Spleen (tissue), 11 donors: ENCODE measurements at regions not wholly inside any gene's neighbourhood (a gene's known extent, or its start where the extent isn't known, plus 50 kb on each side); places are given as distances from the start of the nearest gene placed in this dataset.

Experiments
- DNase-seq: peaks from one replicate; pipeline ENCODE4 v3.0.0-alpha.2; 2020
- H3K27ac ChIP-seq, 8 donors: fragments of 200-600 bp; sonication (generic) in 7 of 8; 1 replicate in 4 of 8; 2 replicates in 4 of 8; pipeline versions ENCODE4 v1.5.0 to v1.8.0; 2016 to 2021; ENCODE audit warnings: inconsistent platforms in 4 of 8, mild to moderate bottlenecking in 4 of 8, moderate library complexity in 1 of 8
- H3K27me3 ChIP-seq, 7 donors: fragments of 200-600 bp; sonication (generic) in 6 of 7; replicated peaks in 1 of 7; 1 replicate in 4 of 7; 2 replicates in 3 of 7; pipeline versions ENCODE4 v1.5.0 to v1.8.0; 2016 to 2021; ENCODE audit warnings: inconsistent platforms in 3 of 7, mild to moderate bottlenecking in 1 of 7
- H3K36me3 ChIP-seq, 6 donors: fragments of 200-600 bp; sonication (generic) in 5 of 6; 1 replicate in 4 of 6; 2 replicates in 2 of 6; pipeline versions ENCODE4 v1.5.0 to v1.8.0; 2016 to 2021; ENCODE audit warnings: inconsistent platforms in 2 of 6
- H3K4me1 ChIP-seq, 6 donors: fragments of 200-600 bp; sonication (generic) in 5 of 6; 1 replicate in 3 of 6; 2 replicates in 3 of 6; pipeline versions ENCODE4 v1.5.0 to v1.8.0; 2016 to 2021; ENCODE audit warnings: inconsistent platforms in 3 of 6
- H3K4me3 ChIP-seq, 8 donors: fragments of 200-600 bp; sonication (generic) in 7 of 8; 1 replicate in 4 of 8; 2 replicates in 4 of 8; pipeline versions ENCODE4 v1.5.0 to v1.8.0; 2016 to 2021; ENCODE audit warnings: inconsistent platforms in 4 of 8, mild to moderate bottlenecking in 4 of 8, moderate library complexity in 2 of 8
- H3K9me3 ChIP-seq, 8 donors: fragments of 200-600 bp; sonication (generic) in 7 of 8; 1 replicate in 4 of 8; 2 replicates in 4 of 8; pipeline versions ENCODE4 v1.5.0 to v1.8.0; 2016 to 2021; ENCODE audit warnings: inconsistent platforms in 4 of 8
- POLR2A ChIP-seq, 3 donors: fragments of 450-650 bp; IDR thresholded peaks; one replicate each; pipeline ENCODE4 v1.5.1; 2017; ENCODE audit warnings: antibody characterized with exemption in 3 of 3, mild to moderate bottlenecking in 1 of 3
- POLR2AphosphoS5 ChIP-seq, 3 donors: sonication (generic); formaldehyde crosslinking; IDR thresholded peaks; one replicate each; pipeline ENCODE4 v1.5.1; 2017; ENCODE audit warnings: antibody characterized with exemption in 3 of 3
- WGBS, 5 donors: extraction: QIAGEN DNeasy Blood & Tissue Kit in 3 of 5; methylation state at CpG; one replicate each; pipeline versions ENCODE4 v1.1.5 to v1.1.7; 2013 to 2018; 5-methylcytosine and 5-hydroxymethylcytosine counted together
- intact Hi-C: fragments of 100-400 bp; cut with DNase I; formaldehyde crosslinking; loops from one replicate; pipeline ENCODE4 v1.15.0; 2023; ENCODE audit warnings: low total_unique reads
- TF ChIP-seq, protein P1 (sequence below), 11 experiments: fragments of 200-600 bp in 7 of 11; fragments of 450-650 bp in 4 of 11; sonication (generic) in 4 of 11; IDR thresholded peaks in 8 of 11; conservative IDR thresholded peaks in 3 of 11; 1 replicate in 7 of 11; 2 replicates in 4 of 11; pipeline versions ENCODE4 v1.4.0 to v1.8.0; 2016 to 2021; ENCODE audit warnings: antibody characterized with exemption in 11 of 11, inconsistent platforms in 4 of 11, mild to moderate bottlenecking in 1 of 11
- donor health status: healthy with polysubstance abuse.
- donor health status: DM: no; HTN: no; CAD: no; lungs with moderate emphysema.
- donor health status: DM: no; HTN: no; CAD: no.
- donor health status: Bipolar disorder and iron deficiency.
- donor health status: healthy.
- donor health status: DM: no; HTN: no; CAD: no.
- donor health status: DM: yes; HTN: yes; CAD: no.

DNA sequence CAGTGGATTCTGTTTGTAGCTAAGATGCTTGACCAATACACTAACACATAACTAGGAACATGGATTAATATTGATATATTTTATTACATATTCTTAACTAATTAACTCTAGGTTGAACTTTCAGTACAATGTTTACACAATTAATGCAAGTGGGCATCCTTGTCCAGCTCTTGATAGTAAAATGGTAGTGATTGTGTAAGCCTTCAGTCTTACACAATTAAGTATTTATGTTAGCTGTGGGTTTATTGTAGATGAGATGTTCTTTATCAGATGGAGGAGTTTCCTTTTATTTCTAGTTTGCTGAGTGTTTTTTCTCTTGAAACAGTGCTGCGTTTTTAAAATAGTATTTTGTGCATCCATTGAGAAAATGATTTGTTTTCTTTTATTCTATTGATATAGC lies 1210.8 kb downstream of the CDH12 start:
- WGBS, 5 donors = 60 to 83% (median 68%) methylated on average over 1 of the region's 1 CpG
- Histone ChIP-seq H3K9me3 (no peaks in the 10 kb centered on the region), H3K27me3 (no peaks in the 10 kb centered on the region), H3K4me3 (no peak overlapping the region), H3K4me1 (no peaks in the 10 kb centered on the region), H3K27ac (no peak overlapping the region), H3K36me3 (no peaks in the 10 kb centered on the region)
- intact Hi-C loops = no loop called here
- no peak for DNase-seq
- TF ChIP-seq POLR2AphosphoS5 (IDR thresholded peaks at IDR 0.05) (no peak), POLR2A (IDR thresholded peaks at IDR 0.05) (no peak)
- TF ChIP-seq, protein P1, sequence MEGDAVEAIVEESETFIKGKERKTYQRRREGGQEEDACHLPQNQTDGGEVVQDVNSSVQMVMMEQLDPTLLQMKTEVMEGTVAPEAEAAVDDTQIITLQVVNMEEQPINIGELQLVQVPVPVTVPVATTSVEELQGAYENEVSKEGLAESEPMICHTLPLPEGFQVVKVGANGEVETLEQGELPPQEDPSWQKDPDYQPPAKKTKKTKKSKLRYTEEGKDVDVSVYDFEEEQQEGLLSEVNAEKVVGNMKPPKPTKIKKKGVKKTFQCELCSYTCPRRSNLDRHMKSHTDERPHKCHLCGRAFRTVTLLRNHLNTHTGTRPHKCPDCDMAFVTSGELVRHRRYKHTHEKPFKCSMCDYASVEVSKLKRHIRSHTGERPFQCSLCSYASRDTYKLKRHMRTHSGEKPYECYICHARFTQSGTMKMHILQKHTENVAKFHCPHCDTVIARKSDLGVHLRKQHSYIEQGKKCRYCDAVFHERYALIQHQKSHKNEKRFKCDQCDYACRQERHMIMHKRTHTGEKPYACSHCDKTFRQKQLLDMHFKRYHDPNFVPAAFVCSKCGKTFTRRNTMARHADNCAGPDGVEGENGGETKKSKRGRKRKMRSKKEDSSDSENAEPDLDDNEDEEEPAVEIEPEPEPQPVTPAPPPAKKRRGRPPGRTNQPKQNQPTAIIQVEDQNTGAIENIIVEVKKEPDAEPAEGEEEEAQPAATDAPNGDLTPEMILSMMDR (IDR thresholded peaks at IDR 0.05 in 8 of 11, conservative IDR thresholded peaks at IDR 0.05 in 3 of 11) = no peak

DNA sequence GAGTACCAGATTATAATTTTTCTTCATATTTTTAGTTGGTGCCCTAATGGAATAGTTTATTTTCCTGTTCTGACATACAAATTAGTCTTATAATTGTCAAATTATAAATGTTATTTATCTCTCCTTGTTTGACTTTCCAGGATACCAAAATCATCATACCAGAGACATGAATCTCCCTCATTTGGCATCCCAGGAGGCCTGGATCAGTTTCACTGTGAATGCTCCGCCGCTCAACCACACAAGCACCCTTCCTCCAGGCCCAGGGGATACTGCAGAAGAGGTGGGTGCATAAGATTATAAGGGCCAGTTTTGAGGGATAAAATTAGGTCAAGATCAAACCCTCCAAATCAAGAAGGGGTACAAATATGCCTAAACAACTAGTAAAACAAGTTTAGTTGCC lies 1229.3 kb downstream of the CDH12 start:
- H3K27me3 ChIP-seq = no peaks in the 10 kb centered on the region
- TF ChIP-seq, protein P1 (IDR thresholded peaks at IDR 0.05 in 8 of 11, conservative IDR thresholded peaks at IDR 0.05 in 3 of 11) = no peak
- TF ChIP-seq POLR2A (IDR thresholded peaks at IDR 0.05) = no peak
- TF ChIP-seq POLR2AphosphoS5 (IDR thresholded peaks at IDR 0.05) = no peak
- no peak overlapping the region for H3K4me3 ChIP-seq
- DNase-seq = no peak
- H3K9me3 ChIP-seq = peaks cover 0 to 41% (median 19%) of the 10 kb centered on the region in 8 donors
- intact Hi-C loops = no loop called here
- WGBS, 5 donors = 91 to 97% (median 95%) methylated on average over 2 of the region's 2 CpGs
- H3K27ac ChIP-seq = no peak overlapping the region
- H3K4me1 ChIP-seq = no peaks in the 10 kb centered on the region
- no peaks in the 10 kb centered on the region for H3K36me3 ChIP-seq

DNA sequence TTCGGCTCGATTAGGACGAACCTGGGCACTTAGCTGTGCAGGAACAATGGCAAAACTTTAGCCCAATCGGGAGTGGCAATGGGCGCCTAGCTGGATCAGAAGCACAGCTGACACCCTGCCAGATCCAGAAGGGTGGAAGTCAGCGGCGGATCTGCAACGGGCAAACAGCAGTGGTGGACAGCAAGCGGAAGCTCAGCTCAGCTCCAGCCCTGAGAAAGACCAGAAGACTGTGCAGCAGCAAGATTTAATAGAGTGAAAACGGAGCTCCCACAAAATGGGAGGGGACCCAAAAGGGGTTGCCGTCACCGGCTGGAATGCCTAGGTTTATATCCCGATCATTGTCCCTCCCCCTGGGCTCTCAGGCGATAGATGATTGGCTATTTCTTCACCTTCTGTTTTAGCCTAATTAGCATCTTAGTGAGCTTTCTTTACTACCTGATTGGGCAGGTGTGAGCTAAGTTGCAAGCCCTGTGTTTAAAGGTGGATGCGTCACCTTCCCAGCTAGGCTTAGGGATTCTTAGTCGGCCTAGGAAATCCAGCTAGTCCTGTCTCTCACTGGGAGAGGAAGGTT lies 1237.9 kb downstream of the CDH12 start:
- no peak overlapping the region for H3K4me3 ChIP-seq
- intact Hi-C loops = no loop called here
- TF ChIP-seq POLR2AphosphoS5 (IDR thresholded peaks at IDR 0.05) = no peak
- TF ChIP-seq, protein P1 (IDR thresholded peaks at IDR 0.05 in 8 of 11, conservative IDR thresholded peaks at IDR 0.05 in 3 of 11) = no peak
- TF ChIP-seq POLR2A (IDR thresholded peaks at IDR 0.05) = no peak

DNA sequence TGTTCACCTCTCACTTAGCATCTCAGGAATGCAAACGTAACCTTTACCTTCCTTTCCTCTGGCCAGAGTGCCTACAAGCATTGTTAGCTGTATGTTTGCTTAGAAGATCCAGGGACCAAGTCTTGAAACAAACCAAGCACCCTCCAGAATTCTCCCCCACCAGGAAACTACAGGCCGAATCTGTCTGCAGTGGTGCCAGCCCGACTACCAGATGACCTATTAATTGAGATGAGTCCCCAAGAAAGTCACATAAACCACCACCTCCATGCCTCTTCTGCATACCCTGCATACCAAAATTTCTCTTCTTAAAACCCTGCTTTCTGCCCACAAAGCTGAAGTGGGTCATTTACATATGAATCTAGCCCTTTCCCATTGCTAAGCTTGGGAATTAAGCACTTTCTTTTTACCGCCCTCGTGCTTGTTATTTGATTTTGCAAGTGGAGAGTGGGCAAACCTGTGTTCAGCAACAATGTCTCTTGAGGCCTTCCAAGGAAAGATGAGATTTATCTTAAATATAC lies 1239.1 kb downstream of the CDH12 start:
- intact Hi-C loops = no loop called here
- H3K4me3 ChIP-seq = no peak overlapping the region
- WGBS, 5 donors = 78 to 86% (median 79%) methylated on average over 5 of the region's 5 CpGs

More for the DNA sequence above, 1237.9 kb downstream of the CDH12 start:
- peaks cover 0 to 16% (median 4%) of the 10 kb centered on the region in 8 donors for H3K9me3 ChIP-seq
- H3K27me3 ChIP-seq = no peaks in the 10 kb centered on the region
- H3K4me1 ChIP-seq = no peaks in the 10 kb centered on the region
- H3K27ac ChIP-seq = no peak overlapping the region
- H3K36me3 ChIP-seq = no peaks in the 10 kb centered on the region
- DNase-seq = no peak
- WGBS, 5 donors = 91 to 94% (median 94%) methylated on average over 16 of the region's 16 CpGs

More for the DNA sequence above, 1239.1 kb downstream of the CDH12 start:
- DNase-seq = no peak
- no peaks in the 10 kb centered on the region for H3K4me1 ChIP-seq
- H3K27me3 ChIP-seq = no peaks in the 10 kb centered on the region
- no peak for TF ChIP-seq POLR2AphosphoS5 (IDR thresholded peaks at IDR 0.05)
- no peak for TF ChIP-seq POLR2A (IDR thresholded peaks at IDR 0.05)
- TF ChIP-seq, protein P1 (IDR thresholded peaks at IDR 0.05 in 8 of 11, conservative IDR thresholded peaks at IDR 0.05 in 3 of 11) = no peak
- H3K9me3 ChIP-seq = peaks cover 0 to 16% (median 4%) of the 10 kb centered on the region in 8 donors
- H3K36me3 ChIP-seq = no peaks in the 10 kb centered on the region
- H3K27ac ChIP-seq = no peak overlapping the region
